ENCODE measurements at regions not wholly inside any gene's neighbourhood (a gene's known extent, or its start where the extent isn't known, plus 50 kb on each side); places are given as distances from the start of the nearest gene placed in this dataset.

DNA sequence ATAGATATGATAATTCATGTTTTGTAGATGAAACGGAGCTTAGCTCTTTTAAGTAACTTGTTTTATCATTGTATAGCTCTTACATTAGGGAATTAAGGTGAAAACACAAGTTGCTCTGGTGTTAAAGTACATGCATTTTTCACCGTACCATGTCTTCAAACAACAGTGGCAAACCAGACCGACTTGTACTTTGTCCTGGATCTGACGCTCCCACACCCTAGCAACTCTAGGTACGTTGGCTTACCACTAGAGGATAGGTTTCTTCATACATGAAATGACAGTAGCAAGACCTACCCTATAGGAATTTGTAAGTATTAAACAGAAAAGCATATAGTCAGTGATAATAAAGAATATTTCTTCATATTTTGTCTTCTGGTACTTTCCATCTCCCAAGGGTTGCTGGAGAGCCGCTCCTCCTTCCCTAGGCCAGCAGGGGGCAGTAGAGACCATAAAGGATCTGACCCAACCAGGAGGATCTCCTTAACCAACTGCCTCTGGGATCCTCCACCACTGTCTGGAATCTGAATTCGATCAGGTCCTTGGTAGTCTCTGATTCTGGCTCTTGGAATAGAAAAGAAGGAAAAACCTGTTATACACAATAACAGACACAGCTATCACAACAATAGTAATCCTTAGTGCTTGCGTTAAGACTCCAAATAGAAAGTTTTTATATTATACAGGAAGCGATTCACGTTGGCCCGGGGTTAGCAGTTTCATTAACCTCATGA lies 136.7 kb downstream of the CAVIN4 start:
- Histone ChIP-seq H3K27ac (no peak overlapping the region), H3K4me3 (no peak overlapping the region), H3K4me1 (no peaks in the 10 kb centered on the region), H3K9me3 (no peaks in the 10 kb centered on the region), H3K27me3 (ENCODE audit: insufficient read depth in 3 of 3, low read length in 2 of 3) (peaks cover 0 to 2% (median 0%) of the 10 kb centered on the region in 3 donors), H3K36me3 (ENCODE audit: insufficient read depth in 1 of 2, low read depth in 1 of 2) (no peaks in the 10 kb centered on the region)
- 71 to 72% (median 72%) methylated on average over 11 of the region's 11 CpGs for WGBS, 3 donors
- TF ChIP-seq, protein P1, sequence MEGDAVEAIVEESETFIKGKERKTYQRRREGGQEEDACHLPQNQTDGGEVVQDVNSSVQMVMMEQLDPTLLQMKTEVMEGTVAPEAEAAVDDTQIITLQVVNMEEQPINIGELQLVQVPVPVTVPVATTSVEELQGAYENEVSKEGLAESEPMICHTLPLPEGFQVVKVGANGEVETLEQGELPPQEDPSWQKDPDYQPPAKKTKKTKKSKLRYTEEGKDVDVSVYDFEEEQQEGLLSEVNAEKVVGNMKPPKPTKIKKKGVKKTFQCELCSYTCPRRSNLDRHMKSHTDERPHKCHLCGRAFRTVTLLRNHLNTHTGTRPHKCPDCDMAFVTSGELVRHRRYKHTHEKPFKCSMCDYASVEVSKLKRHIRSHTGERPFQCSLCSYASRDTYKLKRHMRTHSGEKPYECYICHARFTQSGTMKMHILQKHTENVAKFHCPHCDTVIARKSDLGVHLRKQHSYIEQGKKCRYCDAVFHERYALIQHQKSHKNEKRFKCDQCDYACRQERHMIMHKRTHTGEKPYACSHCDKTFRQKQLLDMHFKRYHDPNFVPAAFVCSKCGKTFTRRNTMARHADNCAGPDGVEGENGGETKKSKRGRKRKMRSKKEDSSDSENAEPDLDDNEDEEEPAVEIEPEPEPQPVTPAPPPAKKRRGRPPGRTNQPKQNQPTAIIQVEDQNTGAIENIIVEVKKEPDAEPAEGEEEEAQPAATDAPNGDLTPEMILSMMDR (IDR thresholded peaks at IDR 0.05), result peak; percentile 61
- DNase-seq (peak in 1 of 2 donors; percentile 53), ATAC-seq (peak in 1 of 4 donors; percentile 64)
- intact Hi-C loops (cut with DNase I), result loop anchor here in 1 of 2 donors (5.0 kb wide), 1 partner anchor 593 kb away; no protein-coding TSS in a partner anchor

GRCh38 chr9:100715100-100715380 lies 137.2 kb downstream of the CAVIN4 start:
- no peak for DNase-seq
- H3K4me1 ChIP-seq, result no peaks in the 10 kb centered on the region
- ATAC-seq, result no peak
- intact Hi-C loops (cut with DNase I), result loop anchor here in 1 of 2 donors (5.0 kb wide), 1 partner anchor 592 kb away; no protein-coding TSS in a partner anchor
- H3K27ac ChIP-seq, result no peak overlapping the region
- H3K36me3 ChIP-seq (ENCODE audit: insufficient read depth in 1 of 2, low read depth in 1 of 2), result no peaks in the 10 kb centered on the region
- H3K27me3 ChIP-seq (ENCODE audit: insufficient read depth in 3 of 3, low read length in 2 of 3), result no peaks in the 10 kb centered on the region
- H3K4me3 ChIP-seq, result no peak overlapping the region
- H3K9me3 ChIP-seq, result no peaks in the 10 kb centered on the region
- TF ChIP-seq, protein P1 (IDR thresholded peaks at IDR 0.05), result no peak
- WGBS, 3 donors, result 80 to 85% (median 81%) methylated on average over 6 of the region's 6 CpGs

DNA sequence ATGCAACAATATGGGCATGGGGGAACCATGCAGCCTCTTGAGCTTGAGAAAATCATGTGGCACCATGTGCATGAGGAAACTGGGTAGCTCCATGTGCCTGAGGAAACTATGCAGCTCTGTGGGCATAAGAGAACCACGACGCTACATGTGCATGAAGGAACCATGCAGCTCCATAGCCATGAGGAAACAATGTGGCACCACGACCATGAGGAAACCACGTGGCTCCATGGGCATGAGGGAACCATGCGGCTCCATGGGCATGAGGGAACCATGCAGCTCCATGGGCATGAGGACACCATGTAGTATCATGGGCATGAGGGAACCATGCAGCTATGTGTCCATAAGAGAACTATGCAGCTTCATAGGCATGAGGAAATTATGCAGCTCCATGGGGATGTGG lies 140.8 kb downstream of the CAVIN4 start:
- intact Hi-C loops (cut with DNase I), result loop anchor here in 1 of 2 donors (5.0 kb wide), 1 partner anchor 589 kb away; no protein-coding TSS in a partner anchor
- 82 to 94% (median 91%) methylated on average over 5 of the region's 5 CpGs for WGBS, 3 donors

DNA sequence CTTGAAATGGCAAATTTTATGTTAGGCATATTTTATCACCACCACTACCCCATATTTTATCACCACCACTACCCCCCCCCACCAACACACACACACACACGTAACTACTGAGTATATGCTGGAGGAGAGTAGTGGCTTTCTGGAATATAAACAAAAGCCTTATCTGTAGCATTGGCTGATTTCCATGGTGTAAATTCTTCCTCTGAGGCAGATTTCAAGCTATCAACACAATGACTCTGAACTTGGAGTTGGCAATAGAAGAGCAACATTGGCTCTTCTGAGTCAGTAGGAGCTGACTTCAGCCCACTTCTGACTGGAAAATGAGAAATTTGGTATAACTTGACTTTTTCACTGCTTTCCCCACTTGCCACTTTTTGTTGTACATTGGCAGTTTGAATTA lies 143.0 kb downstream of the CAVIN4 start:
- Histone ChIP-seq H3K4me3 (no peak overlapping the region), H3K9me3 (no peaks in the 10 kb centered on the region), H3K36me3 (ENCODE audit: insufficient read depth in 1 of 2, low read depth in 1 of 2) (no peaks in the 10 kb centered on the region), H3K27me3 (ENCODE audit: insufficient read depth in 3 of 3, low read length in 2 of 3) (no peaks in the 10 kb centered on the region), H3K27ac (no peak overlapping the region), H3K4me1 (no peaks in the 10 kb centered on the region)
- TF ChIP-seq, protein P1 (IDR thresholded peaks at IDR 0.05), result no peak
- no peak for DNase-seq
- no peak for ATAC-seq
- 44 to 58% (median 45%) methylated on average over 1 of the region's 1 CpG for WGBS, 3 donors
- intact Hi-C loops (cut with DNase I), result no loop called here

More for the DNA sequence above, 140.8 kb downstream of the CAVIN4 start:
- Histone ChIP-seq H3K36me3 (ENCODE audit: insufficient read depth in 1 of 2, low read depth in 1 of 2) (no peaks in the 10 kb centered on the region), H3K4me1 (no peaks in the 10 kb centered on the region), H3K27ac (no peak overlapping the region), H3K9me3 (no peaks in the 10 kb centered on the region), H3K4me3 (no peak overlapping the region), H3K27me3 (ENCODE audit: insufficient read depth in 3 of 3, low read length in 2 of 3) (no peaks in the 10 kb centered on the region)
- DNase-seq, result no peak
- TF ChIP-seq, protein P1 (IDR thresholded peaks at IDR 0.05), result no peak
- no peak for ATAC-seq

- H3K4me3 ChIP-seq, result no peak overlapping the region
- 27 to 39% (median 29%) methylated on average over 5 of the region's 5 CpGs for WGBS, 3 donors
- TF ChIP-seq, protein P1 (IDR thresholded peaks at IDR 0.05), result no peak
Measured at GRCh38 chr9:100724886-100725285, 147.0 kb downstream of the CAVIN4 start.

More at GRCh38 chr9:100724886-100725285, 147.0 kb downstream of the CAVIN4 start:
- no peaks in the 10 kb centered on the region for H3K4me1 ChIP-seq
- no peaks in the 10 kb centered on the region for H3K9me3 ChIP-seq
- no peaks in the 10 kb centered on the region for H3K36me3 ChIP-seq (ENCODE audit: insufficient read depth in 1 of 2, low read depth in 1 of 2)
- no peak overlapping the region for H3K27ac ChIP-seq
- intact Hi-C loops (cut with DNase I), result no loop called here
- ATAC-seq (no peak), DNase-seq (no peak)
- H3K27me3 ChIP-seq (ENCODE audit: insufficient read depth in 3 of 3, low read length in 2 of 3), result no peaks in the 10 kb centered on the region
